ENCODE measurements at regions not wholly inside any gene's neighbourhood (a gene's known extent, or its start where the extent isn't known, plus 50 kb on each side); places are given as distances from the start of the nearest gene placed in this dataset.
"Not testable (repeated sequence)": the region's sequence is repeated elsewhere in the genome, so short reads cannot be mapped to it uniquely, and the experiment has no call there.

DNA sequence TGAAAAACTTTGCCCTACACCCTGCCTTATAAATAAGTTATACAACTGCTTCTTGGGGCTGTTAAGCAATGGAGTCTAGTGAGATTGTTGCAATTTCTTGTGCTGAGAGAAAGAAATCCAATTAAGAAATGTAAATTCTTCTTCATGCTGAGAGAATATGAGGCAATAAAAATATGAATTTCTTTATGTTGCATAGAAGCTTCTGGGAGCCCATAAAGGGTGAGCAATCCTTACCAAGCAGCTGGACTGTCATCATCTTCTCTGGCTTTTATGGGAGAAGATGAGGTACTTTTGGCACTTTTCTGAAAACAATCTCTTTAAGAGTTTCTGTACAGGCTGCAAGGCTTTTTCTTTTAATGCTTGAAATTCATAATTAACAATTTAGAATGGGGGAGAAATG is 204.3 kb downstream of the DMRTA1 start:
- DNase-seq (ENCODE audit: low spot score): no peak

DNA sequence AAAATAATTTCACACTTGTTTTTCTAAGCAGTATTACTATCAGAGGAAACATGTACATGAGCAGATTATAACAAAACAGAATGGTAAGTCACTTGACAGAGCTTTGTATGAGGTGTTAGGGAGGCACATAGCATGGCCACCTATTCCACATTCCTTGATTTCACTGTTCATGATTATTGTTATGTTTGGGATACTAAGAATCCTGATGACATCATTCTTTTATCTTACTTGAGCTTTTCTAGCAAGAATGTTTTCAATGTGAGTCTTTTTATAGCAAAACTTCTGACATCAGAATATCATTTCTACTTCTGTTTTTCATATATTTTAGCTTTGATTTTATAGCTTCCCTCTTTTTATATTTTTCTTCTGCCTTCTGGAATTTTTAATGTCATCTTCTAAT is 208.2 kb downstream of the DMRTA1 start:
- no peak for DNase-seq (ENCODE audit: low spot score)

DNA sequence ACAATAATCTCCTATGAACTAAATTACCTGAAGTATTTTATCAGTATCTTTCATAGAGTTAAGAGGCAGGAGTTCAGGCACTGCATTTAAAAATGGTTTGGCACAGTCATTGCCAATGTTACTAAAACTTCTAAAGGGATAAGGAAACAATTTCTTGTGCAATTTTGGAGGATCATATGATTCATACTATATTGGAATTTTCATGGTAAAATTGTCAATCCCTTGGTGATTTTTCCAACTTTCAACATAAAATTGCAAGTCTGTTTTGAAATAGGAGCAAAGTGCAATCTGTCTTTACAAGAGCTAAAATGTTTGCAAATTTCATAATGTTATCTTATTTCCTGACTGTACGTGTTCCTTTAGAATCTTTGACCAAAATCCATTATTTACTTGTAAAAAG is 211.1 kb downstream of the DMRTA1 start:
- DNase-seq (ENCODE audit: low spot score): no peak

DNA sequence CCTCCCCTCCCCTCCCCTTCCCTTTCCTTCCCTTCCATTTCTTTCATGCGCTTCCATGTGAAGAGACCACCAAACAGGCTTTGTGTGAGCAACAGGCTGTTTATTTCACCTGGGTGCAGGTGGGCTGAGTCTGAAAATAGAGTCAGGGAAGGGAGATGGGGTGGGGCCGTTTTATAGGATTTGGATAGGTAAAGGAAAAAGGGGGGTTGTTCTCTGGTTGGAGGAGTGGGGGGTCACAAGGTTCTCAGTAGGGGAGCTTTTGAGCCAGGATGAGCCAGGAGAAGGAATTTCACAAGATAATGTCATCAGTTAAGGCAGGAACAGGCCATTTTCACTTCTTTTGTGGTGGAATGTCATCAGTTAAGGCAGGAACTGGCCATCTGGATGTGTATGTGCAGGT is 211.9 kb downstream of the DMRTA1 start:
- not testable (repeated sequence) for DNase-seq (ENCODE audit: low spot score)

DNA sequence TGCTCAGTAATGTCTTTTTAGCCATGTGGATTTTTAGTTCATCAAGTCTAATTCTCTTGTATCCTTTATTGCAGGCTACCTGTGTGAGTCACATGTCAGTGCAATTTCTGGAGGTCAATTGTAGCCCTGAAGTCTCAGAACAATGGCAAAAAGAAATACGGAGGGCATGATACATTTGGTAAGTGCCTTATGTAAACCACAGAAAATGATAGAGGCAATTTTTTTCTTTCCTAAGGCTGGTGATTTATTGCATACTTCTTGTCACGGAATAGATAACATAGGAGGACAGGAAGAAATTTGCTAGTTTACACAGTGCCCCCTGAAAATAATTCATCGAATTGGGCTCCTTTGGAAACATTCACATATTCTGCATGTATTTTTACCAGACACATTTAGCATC is 235.9 kb downstream of the DMRTA1 start:
- no peak for DNase-seq (ENCODE audit: low spot score)

DNA sequence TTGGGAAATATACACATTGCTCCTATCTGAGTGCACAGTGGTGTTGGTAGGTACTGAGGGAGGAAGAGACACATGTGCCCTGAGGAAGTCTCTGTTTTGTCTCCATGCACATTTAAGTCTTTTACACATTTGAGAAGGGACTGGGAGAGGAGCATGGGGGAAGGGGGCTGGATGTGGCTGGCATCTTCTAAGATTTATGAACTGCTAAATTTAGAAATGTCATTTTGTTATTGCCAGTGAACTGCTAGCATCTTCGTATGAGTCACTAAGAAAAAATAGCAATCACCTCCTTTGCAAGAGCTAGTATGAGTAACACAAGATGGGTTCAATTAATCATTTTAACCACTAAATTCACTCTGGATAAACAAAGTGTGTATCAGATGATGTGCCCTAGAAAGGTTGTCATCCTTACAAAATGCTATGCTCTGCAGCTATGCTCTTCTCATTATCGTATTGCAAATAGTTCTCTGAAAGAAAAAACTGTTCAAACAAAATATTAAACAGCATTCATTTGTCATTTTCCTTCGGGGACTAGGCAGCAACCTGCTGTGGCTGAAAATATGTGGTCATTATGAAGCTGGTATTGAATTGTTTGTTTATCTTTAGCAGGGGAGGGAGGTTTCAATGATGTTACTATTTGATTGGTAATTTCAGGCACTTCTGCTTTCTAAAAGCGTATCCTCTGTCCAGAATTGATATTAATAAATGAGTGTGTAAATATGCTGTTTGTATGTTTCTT is 236.5 kb downstream of the DMRTA1 start:
- DNase-seq (ENCODE audit: low spot score): no peak

DNA sequence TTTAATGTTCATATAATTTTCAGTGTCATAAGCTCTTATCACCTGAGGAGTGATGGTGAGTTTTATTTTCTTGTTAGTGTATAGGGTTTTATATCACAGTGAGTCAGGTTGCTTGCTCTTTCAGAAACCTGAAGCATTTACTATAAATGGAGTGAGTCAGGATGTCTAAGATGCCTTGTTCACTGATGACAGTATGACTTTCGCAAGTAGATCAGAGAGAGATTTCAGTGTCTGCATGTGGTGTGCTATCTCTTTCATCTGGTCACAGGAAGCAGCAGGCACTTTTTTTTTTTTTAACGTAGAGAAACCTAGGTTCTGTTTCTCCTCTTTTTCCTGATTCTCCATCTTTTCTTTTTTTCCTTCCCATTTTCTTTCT is 237.1 kb downstream of the DMRTA1 start:
- no peak for DNase-seq (ENCODE audit: low spot score)

DNA sequence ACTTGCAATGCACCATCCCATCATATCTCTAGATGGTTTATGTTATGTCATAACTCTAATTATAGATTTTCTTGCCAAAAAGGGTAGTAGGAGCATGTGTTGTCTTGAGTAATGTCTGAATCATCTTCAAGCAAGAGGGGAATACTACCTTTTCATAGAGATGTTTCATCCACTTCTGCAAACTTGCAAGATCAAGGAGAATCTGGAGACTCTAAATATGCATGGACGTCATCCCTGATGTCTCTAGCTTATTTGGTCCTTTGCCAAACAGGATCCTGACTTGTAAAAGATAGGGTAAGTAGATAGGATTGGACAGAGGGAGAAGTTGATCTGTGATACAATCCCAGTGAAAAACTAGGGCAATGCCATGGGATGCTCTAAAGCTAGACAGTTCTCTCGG is 246.5 kb downstream of the DMRTA1 start:
- no peak for DNase-seq (ENCODE audit: low spot score)

DNA sequence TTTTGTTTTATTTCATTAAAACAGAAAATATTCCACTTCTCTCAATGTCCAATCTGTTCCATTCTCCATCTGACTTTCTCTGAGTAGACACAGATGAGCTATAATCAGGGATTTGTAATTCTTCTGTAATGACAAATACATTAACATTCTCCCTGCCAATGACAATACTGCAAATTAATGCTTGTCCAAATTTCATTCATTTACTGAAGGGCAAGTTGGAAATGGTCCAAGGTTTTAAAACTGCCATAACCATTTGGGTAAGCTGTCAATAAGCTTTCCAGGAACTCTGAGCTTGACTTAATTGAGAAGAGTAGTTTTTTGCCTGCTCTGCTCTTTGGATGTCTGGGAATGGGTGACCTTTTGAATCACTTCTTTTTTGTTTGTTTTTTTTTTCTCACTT is 253.5 kb downstream of the DMRTA1 start:
- DNase-seq (ENCODE audit: low spot score): no peak

DNA sequence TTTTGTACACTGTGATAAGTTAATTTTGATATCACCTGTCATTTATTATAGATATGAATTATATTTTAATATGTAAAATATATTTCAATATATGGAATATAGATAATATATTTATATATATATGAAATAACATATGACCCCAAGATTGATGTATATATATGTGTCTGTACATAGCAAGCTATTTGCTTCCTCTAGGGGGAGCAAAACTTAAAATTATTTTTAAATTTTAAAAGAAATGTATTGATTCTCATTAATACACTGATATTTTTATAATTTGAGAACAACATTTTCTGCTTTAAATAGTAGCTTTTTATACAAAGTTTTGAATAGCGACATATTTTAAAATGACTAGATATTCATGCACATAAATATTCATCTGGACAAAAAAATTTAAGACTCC is 272.0 kb downstream of the DMRTA1 start:
- no peak for DNase-seq (ENCODE audit: low spot score)

DNA sequence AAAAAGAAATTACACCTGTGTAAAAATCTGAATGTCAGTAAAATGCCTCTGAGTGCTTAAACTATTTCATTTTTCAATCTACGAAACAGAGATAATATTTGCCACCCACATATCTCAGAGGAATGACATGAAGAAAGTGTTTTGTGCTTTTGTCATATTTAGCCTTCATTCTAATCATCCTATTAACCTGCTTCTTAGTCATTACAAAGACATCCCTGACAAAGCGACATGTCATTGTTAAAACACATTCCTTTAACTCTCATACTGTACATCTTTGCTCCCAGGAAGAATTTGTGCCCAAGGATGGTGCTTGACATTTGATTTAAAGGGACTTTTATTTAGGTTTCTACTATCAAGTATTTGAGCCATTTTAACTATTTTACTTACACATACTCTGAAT is 275.9 kb downstream of the DMRTA1 start:
- DNase-seq (ENCODE audit: low spot score): no peak

DNA sequence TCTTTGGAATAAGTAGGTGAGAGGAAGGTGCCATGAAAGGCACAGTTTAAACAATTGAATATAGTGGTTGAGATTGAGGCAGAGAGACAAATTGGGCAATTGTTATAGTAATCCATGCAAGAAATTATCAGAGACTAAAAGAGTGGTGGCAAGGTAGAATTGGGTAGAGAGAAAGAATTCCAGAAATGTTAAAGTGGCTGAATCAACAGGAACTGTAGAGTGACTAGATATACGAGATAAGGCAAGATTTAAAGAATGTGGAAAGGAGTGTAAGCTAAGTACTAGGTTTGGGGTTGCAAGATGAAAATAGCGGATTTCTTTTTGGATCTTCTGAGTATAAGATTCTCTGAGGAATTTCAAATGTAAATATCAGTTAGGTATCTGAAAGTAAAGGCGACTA is 285.2 kb downstream of the DMRTA1 start:
- DNase-seq (ENCODE audit: low spot score): no peak

DNA sequence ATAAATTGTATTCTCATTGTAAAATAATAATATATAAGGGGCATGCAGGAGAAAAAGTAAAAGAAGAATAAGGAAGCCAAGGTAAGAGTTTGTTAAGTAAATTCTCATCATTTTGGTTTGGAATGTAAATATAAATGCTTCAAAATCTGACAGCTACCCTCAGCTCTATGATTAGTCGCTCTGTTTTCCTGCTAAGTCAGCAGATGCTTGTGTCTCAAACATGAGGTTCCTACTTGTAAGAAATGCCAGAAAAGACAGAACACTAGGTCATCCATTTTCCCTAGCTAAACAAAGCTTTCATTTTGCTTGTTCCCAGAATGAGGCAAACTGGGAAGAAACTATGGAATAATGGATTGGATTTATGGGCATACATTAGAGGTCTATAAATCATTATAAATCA is 293.1 kb downstream of the DMRTA1 start:
- DNase-seq (ENCODE audit: low spot score): no peak

DNA sequence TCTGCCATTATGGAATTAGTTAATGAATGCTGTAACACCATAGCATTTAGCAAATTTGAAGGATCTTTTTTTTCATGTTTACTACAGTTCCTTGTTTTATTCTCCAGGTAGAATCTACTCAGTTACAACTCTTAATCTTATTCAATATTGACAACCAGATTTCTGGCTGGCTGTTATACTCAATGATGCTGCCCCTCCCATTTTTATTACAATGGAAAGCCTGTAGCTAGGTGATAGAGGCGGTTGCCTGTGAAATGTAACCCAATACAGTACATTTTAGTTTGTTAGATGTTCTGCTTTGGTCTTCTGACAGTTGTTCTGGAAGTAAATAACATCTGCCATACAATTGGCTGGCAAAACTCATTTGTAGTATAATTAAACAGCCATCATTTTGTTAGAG is 294.2 kb downstream of the DMRTA1 start:
- no peak for DNase-seq (ENCODE audit: low spot score)

DNA sequence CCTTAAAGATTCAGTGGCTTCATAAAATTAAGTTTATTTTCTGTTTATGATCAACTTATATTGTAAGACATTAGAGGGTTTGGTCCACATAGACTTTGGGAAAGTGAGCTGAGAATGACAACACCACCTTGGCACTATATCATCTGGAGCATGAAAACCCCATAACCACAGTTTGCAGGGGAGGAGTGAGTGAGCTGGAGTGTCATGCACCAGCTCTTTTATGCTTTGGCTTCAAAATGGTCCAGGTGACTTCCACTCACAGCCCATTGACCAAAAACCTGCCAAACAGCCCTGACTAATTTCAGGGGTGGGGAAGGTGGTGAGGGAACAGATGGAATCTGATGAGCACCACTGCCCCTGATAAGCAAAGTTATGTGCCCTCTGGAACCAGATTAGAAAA is 295.8 kb downstream of the DMRTA1 start:
- no peak for DNase-seq (ENCODE audit: low spot score)

DNA sequence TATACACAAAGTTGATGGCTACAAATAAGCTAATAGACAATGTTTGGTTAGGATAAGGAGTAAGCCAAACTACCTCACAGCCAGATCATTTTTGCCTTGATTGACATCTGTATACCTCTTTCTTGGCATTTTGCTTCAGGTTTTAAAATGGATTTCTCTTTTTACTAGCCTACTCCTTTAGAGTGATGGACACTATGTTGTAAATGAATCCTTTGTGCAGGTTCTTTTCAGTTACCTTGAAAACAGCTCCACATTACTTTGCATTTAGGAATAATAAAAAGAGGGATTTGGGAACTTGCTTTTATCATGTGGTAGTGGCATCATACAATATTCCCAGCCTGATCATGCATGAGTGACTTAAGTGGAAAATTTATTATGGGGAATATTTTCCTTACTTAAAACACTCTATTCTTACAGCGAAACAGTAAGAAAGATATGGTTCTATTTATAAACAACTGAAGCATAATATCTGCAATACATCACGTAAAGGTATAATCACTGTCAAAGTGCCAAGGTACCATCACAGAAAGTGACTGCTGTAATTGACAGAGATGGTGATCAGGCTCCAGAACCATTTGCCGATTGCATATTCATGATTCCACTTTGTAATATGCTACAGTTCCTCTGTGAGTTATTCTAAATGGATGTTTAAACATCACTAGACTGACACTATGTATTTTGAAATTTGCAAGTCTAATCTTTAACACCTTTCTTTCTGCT is 327.0 kb downstream of the DMRTA1 start:
- no peak for DNase-seq (ENCODE audit: low spot score)

DNA sequence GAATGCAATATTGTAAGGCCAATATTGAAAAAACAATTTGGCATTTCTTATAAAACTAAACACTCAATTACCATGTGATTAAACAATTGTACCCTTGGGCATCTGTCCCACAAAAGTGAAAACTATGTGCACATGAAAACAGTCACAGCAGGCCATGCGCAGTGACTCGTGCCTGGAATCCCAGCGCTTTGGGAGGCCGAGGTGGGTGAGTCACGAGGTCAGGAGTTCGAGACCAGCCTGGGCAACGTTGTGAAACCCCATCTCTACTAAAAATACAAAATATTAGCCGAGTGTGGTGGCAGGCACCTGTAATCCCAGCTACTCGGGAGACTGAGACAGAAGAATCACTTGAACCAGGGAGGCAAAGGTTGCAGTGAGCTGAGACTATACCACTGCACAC is 343.7 kb downstream of the DMRTA1 start:
- no peak for DNase-seq (ENCODE audit: low spot score)

DNA sequence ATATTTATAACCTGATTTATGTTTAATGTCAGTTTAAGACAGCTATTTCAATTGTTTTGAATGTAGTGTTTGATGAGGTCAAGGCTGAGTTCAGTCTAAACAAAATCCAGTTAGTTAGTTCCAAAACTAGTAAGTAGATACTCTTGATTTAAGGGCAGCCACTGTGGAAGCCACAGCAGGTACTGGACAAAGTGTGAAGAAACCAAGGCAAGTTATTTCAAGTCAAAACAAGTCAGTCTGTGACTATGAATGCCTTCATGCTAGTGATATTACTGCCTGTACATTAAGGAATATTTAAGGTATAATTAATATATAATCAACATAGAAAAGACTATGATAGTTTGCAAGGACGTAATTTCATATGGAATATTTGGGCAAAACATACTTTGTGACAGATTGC is 362.3 kb downstream of the DMRTA1 start:
- DNase-seq (ENCODE audit: low spot score): no peak

DNA sequence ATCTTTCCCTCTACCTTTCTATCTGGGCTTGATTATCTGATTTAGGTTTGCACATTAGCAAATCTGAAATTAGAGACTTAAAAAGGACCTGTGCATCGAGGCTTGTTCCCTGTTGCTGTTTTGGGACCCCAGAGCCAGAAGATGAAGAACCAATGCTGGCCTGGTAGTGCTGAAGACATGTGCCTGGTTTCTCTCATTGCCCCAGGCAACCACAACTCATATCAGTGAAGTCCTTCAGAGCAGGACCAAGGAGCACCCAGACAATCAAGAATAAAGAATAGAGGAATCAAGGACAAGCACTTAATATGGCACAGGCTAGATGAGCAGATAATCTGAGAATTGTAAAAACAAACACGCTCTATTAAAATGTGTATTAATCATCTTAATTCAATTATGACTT is 362.7 kb downstream of the DMRTA1 start:
- no peak for DNase-seq (ENCODE audit: low spot score)

DNA sequence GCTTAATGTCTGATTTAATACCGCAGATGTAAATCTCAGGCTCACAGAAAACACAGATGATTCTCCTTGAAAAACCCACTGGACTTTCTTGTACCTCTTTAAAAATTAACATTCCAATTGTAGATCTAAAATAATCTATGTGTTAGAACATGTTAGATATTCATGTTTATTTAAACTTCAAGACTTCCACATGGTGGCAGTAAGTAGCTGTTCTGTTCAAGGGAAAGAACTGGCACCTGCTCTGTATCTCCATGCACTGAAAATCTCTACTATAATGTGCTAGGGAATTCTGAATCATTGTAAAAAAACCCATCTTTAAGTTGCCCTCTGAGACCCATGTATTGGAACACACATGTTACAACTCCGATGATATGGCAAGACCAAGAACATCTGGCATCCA is 366.9 kb downstream of the DMRTA1 start:
- DNase-seq (ENCODE audit: low spot score): no peak

DNA sequence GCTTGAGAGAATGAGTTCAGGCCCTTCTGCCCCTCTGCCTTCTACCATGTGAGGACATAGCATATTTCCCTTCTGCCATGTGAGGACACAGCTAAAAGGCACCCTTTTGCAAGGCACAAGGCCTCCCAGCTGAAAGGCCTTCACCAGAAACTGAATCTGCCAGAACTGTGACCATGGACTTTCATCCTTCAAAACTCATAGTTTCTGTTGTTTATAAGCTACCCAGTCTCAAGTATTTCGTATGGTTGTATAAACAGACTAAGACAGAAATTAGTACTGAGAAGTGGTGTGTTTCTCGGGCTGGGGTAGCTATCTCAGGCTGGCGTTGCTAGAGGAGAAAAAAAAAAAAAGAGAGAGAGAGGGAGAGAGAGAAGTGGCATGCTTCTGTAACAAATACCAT is 368.6 kb downstream of the DMRTA1 start:
- no peak for DNase-seq (ENCODE audit: low spot score)

DNA sequence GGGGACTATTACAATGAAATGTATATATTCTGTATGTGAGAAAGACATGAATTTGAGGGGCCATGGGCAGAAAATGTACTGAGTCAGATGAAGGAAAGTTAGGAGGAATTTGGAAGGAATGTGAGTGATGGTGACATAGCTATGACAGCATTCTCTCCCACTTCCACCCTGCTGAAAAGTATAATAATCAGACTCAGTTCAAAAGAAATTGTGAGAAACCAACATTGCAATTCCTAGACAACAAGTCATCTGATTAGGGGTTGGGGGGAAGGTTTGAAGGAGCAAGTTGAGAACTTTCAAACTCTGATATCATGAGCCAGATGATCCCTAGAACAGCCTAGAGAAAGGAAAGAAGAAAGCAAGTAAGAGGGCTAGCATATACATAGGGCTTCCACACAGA is 370.6 kb downstream of the DMRTA1 start:
- DNase-seq (ENCODE audit: low spot score): no peak

DNA sequence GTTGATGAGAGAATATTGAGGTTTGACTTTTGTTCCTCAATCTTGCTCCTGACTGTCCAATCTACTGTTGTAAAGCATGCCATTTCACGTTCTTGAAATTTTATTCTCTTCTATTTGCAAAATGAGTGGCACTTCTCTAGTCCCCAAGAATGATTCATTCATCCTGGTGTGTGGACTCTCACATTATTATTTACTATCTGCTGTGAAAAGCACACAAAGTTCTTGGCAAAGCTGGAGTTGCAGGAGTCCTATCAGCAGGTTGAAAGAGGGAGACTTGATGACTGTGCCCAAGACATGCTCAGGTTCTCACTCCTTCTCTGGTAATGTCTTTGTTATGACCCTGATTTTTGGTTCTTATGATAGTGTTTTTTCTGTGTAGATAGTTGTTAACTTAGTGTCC is 382.6 kb downstream of the DMRTA1 start:
- no peak for DNase-seq (ENCODE audit: low spot score)

DNA sequence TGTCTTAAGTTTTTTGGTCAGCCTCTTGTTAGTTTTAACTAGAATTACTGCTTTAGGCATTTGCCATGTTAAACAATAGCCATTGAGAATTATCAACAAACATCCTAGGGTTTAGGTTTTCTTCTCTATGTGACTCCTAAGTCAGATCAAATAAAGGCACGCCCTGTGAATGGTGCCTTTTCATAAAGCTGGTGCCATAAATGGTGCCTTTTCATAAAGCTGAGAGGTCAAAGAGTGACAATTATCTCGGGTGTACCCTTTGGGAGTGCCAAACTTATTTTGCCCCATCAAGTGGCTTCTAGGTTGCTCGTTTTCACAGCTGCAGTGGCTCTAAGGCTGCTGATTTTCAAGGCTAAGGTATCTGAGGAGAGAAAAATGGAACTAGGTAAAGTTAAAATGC is 391.6 kb downstream of the DMRTA1 start:
- DNase-seq (ENCODE audit: low spot score): no peak
